ENCODE measurements at regions not wholly inside any gene's neighbourhood (a gene's known extent, or its start where the extent isn't known, plus 50 kb on each side); places are given as distances from the start of the nearest gene placed in this dataset.

DNA sequence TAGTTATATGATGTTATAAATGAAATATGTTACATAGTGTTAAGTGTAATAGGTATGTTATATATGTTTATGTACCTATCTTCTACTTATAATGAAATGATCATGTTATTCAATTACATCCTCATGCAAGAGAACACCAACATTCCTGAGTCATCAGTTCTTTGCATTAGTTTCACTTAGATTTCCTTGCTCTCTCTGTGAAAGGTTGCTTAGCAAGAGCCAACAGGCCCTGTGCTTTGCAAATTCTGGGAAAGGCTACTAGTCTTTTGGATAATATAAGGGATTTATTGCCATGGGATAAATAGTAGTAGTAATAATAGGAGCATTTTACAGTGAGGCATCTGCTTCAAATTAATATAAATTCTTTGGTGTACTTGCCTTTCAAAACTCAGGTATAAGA lies 274.8 kb downstream of the SP3 start:
- TF ChIP-seq, protein P1, sequence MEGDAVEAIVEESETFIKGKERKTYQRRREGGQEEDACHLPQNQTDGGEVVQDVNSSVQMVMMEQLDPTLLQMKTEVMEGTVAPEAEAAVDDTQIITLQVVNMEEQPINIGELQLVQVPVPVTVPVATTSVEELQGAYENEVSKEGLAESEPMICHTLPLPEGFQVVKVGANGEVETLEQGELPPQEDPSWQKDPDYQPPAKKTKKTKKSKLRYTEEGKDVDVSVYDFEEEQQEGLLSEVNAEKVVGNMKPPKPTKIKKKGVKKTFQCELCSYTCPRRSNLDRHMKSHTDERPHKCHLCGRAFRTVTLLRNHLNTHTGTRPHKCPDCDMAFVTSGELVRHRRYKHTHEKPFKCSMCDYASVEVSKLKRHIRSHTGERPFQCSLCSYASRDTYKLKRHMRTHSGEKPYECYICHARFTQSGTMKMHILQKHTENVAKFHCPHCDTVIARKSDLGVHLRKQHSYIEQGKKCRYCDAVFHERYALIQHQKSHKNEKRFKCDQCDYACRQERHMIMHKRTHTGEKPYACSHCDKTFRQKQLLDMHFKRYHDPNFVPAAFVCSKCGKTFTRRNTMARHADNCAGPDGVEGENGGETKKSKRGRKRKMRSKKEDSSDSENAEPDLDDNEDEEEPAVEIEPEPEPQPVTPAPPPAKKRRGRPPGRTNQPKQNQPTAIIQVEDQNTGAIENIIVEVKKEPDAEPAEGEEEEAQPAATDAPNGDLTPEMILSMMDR (IDR thresholded peaks at IDR 0.05), result no peak
- no peak for TF ChIP-seq POLR2A (IDR thresholded peaks at IDR 0.05)
